Central memory CD4-positive, alpha-beta T cell (primary cell): ENCODE measurements at regions not wholly inside any gene's neighbourhood (a gene's known extent, or its start where the extent isn't known, plus 50 kb on each side); places are given as distances from the start of the nearest gene placed in this dataset.
"Not testable (repeated sequence)": the region's sequence is repeated elsewhere in the genome, so short reads cannot be mapped to it uniquely, and the experiment has no call there.

Source experiments
- DNase-seq: peaks from one replicate; pipeline ENCODE4 v3.0.0; 2022

DNA sequence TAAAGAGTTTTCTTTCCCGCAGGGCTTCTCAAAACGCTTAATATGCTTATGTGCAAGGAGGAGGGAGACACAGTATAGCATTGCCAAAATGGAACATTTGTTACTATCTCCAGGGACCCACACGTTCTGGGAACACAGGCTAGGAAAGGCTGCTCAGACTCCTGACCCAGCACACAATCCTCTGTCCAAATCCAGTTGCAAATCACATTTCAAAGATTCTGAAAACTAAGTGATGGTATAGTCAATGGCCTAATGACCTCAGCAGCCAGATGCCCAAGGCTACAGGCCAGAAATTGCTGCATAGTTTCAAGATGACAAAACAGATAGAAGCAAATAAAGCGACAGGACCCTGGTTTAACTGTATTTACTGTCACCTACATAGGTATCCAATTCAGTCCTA lies 97.0 kb upstream of the GRIP1 start:
- no peak for DNase-seq

DNA sequence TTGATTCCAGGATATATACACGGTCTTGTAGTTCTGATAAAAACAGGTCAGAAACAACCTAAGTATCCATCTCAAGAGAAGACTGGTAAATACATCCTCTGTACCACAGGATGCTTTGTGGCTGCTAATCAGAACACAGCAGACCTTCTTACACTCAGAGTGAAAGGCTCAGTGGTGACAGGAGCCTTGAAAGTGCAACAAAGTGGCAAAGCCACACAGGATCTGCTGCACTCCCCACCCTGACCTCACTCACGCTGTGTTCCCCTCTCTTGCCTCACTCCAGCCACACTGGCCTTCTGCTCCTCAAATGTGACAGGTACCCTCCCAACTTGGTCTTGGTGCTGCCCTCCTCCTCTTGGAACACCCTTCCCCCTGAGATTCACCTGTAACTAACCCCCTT lies 98.1 kb upstream of the GRIP1 start:
- no peak for DNase-seq

DNA sequence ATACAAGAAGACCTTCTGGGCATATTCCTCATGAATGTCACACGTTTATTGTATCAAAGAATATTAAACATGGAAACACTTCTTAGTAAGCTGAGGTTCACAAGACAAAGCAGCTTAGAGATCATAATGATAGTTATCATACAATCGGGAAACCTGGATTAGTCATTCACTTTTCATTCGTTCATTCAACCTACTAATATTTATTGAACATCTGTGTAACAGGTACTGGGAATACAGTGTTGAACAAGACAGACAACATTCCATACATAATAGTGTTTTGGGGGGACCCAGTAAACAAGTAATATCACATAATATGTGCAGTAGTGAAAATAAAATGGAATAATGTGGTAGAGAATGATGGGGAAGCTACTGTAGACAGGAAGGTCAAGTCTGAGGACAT lies 100.6 kb upstream of the GRIP1 start:
- DNase-seq = no peak

DNA sequence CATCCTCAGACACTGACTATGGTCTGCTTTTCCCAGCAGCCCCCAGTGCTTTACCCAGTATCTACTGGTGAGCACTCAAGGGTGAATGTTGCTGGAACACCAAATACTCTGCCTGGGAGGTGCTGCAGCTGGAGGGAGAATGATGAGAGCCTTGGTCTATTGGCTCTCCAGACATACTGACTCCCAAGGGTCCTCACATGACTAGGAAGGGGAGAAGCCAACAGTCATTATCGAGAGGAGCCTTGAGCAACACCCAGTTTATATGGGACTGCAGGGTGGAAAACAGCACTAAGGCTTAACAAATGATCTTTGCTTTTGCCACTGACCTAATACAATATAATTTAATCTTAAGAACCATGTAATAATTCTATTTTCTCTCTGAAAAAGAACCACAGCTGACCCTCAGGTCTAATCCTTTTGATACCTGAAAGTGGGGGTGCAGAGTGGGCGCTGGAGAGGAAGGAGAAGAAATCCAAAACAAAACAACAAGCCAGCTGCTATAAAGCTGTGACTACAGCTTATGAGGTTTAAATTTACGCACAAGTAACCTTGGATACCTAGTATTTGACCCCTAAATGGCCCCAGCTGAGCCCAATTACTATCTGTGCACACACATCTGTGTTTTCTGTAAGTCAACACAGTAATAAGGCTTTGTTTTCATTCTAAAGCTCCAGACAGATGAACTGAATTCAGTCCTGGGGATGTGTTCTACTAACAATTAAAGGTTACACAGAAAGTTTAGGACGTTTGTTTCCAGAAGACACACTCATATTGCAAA lies 107.8 kb upstream of the GRIP1 start:
- DNase-seq = no peak

DNA sequence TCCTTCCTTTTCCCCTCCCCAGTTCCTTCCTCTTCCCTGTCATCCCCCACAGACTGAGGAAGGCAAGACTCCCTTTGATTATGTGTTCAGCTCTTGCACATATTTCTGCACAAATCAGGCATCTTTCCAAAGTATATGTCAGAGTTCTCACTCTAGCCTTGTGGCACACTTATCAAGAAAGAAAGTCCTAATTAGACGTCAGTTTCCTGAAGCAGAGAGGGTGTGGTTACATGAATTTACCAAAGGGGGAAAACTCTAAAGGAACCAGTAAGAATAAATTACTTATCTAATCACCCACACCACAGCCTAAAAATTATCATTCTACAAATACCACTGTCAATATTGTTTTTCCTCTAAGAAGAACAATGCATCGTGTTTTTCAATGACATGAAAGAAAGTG lies 120.7 kb upstream of the GRIP1 start:
- no peak for DNase-seq

DNA sequence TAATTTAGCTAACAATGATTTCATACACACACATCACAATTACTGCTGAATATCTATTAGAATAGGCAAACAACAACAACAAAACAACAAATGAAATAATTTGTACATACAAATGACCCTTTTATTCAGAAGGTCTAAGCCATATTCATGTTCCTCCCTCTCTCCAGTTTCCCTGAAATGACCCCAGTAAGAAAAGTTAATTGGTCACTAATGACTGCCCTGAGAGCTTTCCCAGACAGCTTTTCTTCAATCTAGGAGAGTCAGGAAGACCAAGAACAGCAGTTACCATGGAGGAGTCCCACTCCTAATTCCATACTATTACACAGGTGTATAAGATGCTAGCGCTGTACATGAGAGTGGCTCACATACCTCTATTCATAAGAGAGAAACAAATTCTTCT lies 121.2 kb upstream of the GRIP1 start:
- no peak for DNase-seq

DNA sequence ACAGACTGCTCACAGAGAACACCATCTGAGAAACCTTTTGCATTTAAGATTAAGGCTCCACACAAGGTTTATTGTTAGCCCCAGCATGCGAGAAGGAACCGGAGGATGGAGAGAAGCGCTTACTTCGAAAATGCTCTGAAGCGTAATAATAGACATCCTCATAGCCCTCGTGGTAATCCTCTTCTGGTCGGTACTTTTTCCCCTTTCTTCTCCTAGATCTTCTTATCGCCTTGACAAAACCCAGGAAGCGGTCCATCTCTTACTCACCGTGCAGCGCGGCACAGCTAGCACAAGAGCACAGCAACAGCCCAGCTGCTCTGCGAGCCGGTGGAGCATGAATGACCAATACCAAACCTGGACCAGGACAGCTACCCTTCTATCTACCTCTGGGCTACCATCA lies 125.1 kb upstream of the GRIP1 start:
- no peak for DNase-seq

DNA sequence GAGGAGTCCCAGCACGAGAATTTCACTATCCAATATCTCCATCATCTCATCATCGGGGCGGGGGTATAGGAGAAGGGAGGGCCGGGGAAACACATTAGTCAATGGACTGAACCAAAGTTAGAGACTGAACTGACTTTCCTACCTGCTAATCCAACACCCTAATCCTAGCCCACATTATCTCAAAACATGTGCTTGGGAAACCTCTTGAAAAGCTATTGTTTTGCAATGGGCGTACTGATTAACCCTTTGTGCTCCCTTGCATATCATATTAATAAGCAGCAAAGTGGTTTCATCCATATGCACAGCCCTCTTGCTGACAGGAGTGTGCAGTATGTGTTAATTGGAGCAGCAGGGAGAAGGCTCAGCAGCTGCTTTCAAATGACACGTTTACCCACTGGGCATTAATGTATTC lies 125.7 kb upstream of the GRIP1 start:
- DNase-seq = no peak

DNA sequence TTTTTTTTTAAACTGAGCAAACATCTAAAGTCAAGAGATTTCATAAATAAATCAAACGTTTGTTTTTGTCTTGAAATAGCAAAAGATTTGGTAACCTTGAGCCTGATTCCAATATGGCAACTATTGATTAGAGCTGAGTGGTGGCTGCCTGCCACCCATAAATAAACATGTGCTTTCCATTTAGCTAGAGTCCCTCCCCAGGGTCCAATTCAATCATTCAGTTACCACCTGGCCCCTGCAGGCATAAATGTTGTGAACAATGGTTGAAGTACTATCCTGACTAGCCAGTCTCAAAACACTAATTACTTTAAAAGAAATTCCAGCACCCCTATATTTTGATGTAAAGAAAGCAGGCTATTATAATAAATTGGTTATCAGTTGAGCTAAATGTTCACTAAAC lies 129.7 kb upstream of the GRIP1 start:
- no peak for DNase-seq

DNA sequence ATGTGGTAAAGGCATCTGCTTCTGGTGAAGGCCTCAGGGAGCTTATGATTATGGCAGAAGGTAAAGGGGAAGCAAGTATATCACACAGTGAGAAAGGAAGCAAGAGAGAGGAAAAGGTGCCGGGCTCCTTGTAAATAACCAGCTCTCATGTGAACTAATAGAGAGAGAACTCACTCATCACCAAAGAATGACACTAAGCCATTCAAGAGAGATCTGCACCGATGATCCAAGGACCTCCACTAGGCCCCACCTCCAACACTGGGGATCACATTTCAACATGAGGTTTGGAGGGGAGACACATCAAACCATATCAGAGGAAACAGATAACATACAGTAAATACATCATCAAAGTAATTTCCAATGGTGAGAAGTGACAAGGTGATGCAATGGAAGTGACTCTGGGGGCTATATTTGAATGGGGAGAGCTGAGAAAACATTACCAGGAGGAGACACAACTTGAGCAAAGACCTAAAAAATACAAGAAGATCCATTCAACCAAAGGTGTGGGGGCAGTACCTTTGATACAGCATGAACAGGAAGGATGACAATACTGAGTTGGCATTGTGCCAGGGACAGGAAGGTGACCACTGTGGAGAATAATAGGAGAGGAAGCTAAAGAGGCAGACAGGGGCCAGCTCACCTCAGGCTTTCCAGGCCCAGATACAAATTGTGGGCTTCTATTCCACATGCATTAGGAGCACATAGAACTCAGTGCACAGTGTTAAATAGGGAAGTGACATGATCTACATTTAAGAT lies 134.4 kb upstream of the GRIP1 start:
- DNase-seq = no peak

DNA sequence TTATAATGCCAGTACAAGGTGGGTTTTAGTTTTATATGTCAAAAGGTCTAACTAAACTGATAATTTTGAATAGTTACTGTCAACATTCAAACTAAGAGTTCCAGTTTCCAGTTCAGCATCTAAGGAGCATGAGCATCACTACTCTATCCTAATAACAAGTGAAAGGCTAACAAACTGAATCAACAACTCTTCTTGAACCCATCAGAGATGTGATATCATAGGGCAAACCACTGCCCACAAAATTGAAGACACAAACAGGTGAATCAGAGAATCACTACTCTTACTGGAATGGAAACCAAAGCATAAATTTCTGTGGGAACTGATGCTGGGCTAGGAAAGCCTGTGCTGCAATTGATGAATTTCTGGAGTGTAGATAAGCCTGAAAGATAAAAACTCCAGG lies 140.7 kb upstream of the GRIP1 start:
- DNase-seq = no peak

DNA sequence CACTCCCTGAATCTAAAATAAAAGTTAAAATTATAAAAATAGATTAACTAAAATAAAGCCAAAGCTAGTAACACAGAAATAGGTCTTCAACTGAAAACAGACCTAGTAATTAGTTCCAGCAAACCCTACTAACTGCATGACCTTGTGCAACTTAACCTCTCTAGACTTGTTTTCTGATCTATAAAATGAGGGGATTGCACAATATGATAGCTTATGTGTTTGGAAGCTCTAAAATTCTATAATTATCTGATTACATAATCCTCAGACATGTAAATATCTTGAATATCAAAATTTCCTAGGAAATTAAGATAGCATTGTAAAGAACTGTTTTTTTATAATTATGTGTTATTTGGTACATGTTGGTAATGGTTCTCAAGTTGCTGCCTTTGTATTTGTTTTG lies 144.1 kb upstream of the GRIP1 start:
- DNase-seq = no peak

DNA sequence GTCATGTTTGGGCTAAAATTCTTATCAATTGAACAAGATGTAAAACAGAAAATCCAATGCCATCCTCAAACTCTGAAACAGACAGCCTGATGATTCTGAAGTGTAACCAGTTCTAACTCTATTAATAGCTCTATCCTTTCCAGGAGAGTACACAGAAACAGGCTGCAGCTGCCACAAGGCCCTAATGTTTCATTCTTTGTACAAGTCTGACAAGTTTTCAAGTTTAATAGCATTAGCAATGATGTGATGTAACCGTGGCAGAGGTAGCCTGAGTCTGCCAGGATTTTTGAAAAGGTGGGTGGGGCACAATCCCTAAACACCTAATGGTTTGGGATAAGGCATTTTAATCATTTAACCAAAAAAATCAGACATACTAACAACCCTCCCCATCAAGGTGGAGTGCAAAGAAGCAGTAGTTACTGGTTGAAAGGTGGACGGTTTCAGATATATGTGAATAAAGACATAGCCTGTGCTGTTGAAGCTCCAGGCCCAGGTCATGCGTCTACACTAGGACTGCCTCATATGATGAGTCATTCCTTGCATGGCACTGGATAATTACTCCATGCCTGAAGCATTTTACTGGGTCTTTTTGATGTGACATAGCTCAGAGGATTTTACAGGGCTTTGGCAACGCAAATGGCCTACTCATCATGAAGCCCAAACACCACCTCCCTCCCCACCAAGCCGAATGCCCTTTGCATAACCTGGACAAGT lies 145.1 kb upstream of the GRIP1 start:
- DNase-seq = no peak

DNA sequence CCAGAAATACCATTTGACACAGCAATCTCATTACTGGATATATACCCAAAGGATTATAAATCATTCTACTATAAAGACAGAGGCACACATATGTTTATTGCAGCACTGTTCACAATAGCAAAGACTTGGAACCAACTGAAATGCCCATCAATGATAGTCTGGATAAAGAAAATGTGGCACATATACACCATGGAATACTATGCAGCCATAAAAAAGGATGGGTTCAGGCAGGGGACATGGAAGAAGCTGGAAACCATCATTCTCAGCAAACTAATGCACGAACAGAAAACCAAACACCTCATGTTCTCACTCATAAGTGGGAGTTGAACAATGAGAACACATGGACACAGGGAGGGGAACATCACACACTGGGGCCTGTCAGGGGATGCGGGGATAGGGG lies 147.0 kb upstream of the GRIP1 start:
- not testable (repeated sequence) for DNase-seq

DNA sequence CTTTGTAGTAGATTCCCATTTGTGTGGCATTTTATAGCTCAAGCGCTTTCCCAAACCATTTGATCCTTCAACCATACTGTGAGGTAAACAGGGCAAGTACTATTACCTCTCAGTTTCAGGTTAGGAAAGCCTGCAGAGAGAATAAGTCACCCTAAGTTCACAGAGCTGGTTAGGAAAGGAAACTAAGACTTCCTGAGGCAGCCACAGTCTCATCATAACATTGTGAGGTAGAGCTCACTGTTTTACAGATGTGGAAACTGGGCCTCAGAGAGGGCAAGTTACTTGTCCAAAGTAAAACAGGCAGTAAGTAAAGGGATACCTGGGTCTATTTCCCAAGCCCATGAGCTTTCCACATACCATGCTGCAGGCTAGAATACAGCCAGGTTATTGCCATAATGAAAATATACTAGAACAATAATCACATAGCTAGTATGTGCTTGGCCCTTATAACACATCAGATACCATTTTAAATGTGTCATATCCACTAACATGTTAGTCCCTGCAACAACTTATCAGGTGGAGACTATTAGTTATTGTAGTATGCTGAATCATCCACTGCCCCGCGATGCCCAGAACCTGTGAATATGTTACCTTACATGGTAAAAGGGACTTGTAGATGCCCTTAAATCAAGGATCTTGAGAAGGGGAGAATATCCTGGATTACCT lies 150.9 kb upstream of the GRIP1 start:
- no peak for DNase-seq

DNA sequence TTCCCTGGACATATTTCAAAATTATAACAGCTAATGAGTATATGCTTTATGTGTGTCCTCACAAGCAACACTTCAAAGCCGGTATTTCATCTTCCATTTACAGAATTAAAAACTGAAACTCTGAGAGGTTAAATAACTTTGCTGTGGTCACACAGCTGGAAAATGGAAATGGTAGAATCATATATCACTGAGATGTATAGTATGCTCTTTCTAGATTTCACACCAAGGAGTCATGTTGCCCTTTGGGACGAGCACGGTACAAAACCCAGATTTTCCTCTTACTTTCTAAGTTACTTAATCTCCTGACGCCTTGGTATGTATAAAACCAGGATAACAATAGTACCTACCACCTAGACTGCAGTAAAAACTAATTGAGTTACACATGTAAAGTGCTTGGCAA lies 152.6 kb upstream of the GRIP1 start:
- no peak for DNase-seq

DNA sequence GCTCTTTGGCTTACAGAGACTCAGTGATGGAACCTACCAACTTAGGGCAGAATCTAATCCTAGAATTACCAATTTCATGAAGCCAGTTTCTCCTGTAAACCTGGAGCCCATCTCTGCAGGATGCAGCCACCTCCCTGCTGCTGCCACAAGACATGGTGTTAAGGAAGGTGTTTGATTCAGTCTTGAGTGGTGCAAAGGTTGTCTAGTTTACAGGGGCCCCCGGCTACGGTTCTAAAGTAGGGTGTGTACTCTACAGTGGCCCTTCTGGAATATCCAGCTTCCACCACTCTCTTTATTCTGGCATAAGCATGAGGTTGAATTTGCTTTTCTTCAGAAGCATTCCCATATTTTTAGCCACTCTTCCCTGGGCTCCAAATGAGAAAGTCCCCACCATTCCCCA lies 154.1 kb upstream of the GRIP1 start:
- no peak for DNase-seq

DNA sequence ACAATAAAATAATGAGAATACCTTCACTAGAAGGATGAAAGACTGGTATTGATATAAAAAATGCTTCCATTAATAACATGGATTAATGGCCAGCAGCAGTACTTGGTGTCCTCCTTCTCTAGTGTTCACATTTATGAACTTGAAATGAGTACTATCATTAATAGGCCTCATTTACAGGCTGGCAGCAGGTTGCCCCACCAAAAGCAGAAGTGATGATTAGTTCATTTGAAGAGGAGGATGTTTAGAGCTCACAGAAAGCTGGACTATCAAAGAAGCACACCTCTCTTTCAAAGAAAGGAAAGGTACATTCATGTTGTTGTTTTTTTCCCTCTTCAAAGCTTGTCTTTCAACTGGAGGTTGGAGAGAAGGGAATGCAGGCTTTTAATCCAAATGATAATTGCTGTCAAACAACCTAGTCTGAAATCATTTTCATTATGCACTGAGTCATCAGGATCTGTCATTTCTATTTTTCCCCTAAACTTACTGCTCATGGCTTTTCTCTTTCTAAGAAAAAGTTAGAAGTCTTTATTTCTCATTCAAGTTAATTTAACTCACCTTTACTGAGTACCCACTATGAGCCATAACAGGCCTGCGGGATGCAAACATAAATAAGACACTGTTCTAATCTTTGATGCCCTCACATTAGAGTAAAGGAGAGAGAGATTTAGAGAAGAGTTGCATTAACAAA lies 157.9 kb upstream of the GRIP1 start:
- no peak for DNase-seq

DNA sequence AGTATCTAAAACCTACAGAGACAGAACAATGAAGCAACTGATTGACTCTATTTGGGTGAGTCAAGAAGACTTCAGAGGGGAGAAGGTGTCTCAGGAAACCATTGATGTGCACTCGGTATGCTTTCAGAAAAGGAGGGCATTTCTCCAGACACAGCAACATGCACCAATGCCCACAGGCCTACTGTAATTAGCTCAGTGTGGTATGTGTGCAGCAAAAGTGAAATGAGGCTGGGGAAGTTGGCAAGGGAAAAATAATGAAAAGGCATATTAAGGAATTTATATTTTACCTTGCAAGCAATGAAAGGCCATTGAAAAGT lies 158.4 kb upstream of the GRIP1 start:
- no peak for DNase-seq

DNA sequence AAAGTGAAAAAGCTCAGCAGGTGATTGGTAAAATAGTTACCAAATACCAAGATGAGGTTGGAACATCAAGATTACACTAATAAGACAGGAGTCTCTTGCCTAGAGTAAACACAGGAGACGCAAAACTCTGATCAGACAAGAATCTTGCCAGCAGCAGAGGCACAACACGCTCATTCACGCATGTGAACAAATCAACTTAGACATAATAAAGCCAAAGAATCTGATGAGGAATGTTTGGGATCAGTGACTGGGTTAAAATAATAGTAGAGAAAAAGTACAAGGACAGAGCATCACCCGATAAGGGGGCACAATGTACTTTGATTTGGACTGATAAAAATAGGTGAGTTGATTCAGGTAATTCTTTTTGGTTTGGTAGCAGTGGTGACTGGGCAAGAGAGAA lies 159.5 kb upstream of the GRIP1 start:
- no peak for DNase-seq

DNA sequence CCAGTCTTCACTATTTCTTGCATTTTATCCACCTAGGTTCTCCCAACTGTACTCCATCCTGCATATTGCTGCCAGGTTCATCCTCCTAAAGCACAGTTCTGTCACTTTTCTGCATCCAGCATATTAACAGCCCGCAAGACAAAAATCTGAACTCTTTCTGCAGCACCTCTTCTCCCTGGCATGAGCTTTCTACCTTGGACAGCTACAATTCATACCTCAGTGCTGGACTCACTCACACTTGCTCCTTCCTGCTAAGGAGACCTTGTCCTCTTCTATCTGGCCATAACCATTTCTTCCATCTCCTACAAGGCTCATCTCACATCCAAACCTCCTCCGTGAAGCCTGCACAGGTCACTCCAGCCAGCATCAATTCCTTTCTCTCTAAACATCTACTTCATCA lies 170.1 kb upstream of the GRIP1 start:
- no peak for DNase-seq

DNA sequence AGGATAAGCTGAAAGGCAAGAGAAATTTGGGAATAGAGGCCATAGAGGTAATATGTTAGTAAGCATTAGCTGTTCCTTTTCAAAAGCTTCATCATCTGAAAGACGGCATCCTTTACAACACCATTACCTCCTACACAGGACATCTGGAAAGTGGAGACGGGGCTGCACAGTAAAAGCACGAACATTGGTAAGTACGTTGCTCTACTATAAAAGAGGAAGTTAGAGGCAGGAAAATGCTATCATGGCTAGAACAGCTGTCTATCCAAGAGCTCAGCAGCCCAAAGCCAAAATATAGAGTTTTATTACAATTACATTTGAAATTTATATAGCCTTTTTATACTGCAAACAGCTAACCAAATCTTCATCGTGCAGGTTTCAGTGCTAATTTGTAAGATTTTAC lies 172.3 kb upstream of the GRIP1 start:
- no peak for DNase-seq

DNA sequence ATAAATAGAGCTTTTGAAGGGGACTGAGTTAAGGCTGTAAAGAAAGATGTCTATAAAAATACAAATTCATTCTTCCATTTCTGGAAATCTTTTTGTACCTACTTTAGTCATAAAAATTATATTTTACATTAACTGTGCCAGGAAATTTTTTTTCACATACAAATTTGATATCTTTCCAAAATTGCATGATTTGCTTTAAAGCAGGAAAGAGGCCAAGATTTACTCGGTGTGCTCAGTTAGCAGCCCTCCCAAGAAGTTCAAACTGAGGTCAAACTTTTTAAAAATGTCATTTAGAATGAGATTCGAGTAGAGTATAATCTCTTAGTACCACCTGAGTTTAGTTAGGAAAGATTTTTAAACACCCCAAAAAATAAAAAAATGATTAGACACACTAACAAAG lies 173.2 kb upstream of the GRIP1 start:
- DNase-seq = no peak
